NB4 (cell line): ENCODE measurements at regions not wholly inside any gene's neighbourhood (a gene's known extent, or its start where the extent isn't known, plus 50 kb on each side); places are given as distances from the start of the nearest gene placed in this dataset.

Experiments used
- DNase-seq: peaks from one replicate; pipeline ENCODE4 v3.0.0; 2010; ENCODE audit warnings: low read depth
- H3K4me3 ChIP-seq: one replicate; pipeline ENCODE4 v1.5.1; 2011; ENCODE audit warnings: mild to moderate bottlenecking, low read depth, low read length, moderate library complexity
- MYC ChIP-seq: IDR thresholded peaks from 2 replicates; pipeline ENCODE4 v1.6.1; 2011; ENCODE audit warnings: low read depth, low read length
- POLR2A ChIP-seq: IDR thresholded peaks from 2 replicates; pipeline ENCODE4 v1.6.1; 2011; ENCODE audit warnings: mild to moderate bottlenecking; ENCODE audit not compliant: insufficient read length; ENCODE audit errors: extremely low read depth
- TF ChIP-seq, protein P1 (sequence below): IDR thresholded peaks from 2 replicates; pipeline ENCODE4 v1.6.1; 2011; ENCODE audit warnings: low read depth, low read length
- TF ChIP-seq, protein P2 (sequence below): IDR thresholded peaks from one replicate; pipeline ENCODE4 v1.5.1; 2012; ENCODE audit warnings: low read depth, low read length

DNA sequence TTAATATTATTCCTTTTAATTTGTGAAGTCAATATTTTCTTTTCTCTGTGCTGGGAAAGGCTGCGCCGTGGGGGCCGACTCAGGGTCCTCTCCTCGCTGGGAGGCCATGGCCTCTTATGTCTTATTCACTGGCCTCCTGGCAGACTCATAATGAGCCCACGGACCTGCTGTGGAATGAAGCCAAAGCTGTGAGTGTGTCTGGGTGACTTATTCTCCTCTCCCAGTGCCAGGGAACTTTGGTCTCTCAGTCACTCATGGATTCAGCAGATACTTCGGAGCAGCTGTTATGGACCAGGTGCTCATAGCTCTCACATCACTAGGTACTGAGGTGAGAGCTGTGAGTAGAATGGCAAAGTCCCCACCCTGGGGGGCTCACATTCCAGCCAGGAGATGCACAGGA is 297.6 kb downstream of the CDH26 start:
- TF ChIP-seq POLR2A: no peak
- TF ChIP-seq, protein P1, sequence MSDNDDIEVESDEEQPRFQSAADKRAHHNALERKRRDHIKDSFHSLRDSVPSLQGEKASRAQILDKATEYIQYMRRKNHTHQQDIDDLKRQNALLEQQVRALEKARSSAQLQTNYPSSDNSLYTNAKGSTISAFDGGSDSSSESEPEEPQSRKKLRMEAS: no peak
- TF ChIP-seq, protein P2, sequence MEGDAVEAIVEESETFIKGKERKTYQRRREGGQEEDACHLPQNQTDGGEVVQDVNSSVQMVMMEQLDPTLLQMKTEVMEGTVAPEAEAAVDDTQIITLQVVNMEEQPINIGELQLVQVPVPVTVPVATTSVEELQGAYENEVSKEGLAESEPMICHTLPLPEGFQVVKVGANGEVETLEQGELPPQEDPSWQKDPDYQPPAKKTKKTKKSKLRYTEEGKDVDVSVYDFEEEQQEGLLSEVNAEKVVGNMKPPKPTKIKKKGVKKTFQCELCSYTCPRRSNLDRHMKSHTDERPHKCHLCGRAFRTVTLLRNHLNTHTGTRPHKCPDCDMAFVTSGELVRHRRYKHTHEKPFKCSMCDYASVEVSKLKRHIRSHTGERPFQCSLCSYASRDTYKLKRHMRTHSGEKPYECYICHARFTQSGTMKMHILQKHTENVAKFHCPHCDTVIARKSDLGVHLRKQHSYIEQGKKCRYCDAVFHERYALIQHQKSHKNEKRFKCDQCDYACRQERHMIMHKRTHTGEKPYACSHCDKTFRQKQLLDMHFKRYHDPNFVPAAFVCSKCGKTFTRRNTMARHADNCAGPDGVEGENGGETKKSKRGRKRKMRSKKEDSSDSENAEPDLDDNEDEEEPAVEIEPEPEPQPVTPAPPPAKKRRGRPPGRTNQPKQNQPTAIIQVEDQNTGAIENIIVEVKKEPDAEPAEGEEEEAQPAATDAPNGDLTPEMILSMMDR: no peak
- TF ChIP-seq MYC: no peak
- H3K4me3 ChIP-seq: no peak overlapping the region
- no peak for DNase-seq

DNA sequence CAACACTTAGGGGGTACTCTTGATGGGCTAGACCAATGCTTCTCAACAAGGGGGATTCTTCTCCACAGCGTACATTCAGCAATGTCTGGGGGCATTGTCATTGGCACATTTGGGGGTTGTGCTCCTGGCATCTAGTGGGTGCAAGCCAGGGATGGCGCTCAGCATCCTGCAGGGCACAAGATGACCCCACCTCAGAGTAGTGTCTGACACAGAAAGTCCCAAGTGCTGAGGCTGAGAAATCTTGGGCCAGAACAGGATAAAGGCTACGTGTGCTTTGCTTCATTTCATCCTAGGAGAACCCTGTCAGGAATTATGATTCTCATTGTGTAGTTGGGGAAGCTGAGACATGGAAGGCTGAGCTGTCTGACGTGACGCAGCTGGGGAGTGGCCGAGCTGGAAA is 298.6 kb downstream of the CDH26 start:
- TF ChIP-seq, protein P1: no peak
- TF ChIP-seq, protein P2: no peak
- no peak for TF ChIP-seq POLR2A
- no peak for TF ChIP-seq MYC
- no peak for DNase-seq
- no peak overlapping the region for H3K4me3 ChIP-seq

DNA sequence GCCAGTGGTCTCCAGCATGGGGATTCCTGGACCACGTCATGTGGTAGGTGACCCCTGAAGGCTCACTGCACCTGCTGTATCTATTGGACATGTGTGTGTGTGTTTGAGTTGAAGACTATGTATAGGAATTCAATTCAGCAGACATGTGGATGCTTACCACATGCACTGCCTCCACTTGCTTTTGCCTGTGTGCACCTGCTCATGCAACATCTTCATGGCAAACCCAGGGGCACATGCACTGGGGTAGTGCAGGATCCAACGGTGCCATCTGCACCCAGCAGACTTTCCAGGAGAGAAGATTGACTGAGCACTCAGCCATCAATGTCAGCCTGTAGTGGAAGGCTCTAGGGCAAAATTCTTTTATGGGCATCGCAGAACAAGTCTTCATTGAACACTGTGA is 299.4 kb downstream of the CDH26 start:
- DNase-seq: no peak
- H3K4me3 ChIP-seq: no peak overlapping the region
- TF ChIP-seq POLR2A (no peak), MYC (no peak)
- TF ChIP-seq, protein P2: no peak
- TF ChIP-seq, protein P1: no peak

DNA sequence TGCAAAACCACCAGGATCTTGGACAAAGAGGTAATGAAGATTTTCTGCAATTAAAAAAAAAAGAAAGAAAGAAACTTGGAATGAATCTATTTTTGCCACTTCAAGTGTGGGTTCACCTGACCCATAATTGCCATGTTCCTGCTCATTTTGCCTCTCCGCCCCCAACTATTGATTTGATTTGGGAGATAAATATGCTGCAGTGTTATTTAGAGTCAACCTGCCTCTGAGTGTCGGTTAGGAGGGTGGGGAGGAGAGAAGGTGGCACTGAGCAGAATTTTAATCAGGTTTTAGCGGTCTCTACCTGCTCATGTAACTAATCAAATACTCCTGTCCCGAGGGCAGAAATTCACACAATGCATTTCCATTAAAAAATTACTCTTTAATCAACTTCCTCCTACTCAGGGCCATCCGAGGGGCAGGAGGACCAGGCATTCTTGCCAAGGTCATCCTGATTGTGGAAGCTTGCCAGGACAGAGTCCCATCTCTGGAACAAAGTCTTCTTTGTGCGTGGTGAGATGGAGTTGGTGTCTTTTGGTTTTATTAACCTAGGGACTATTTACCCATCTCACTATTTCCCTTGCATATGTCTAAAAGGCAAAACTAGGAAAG is 300.1 kb downstream of the CDH26 start:
- no peak overlapping the region for H3K4me3 ChIP-seq
- no peak for DNase-seq
- TF ChIP-seq POLR2A: no peak
- TF ChIP-seq, protein P2: no peak
- no peak for TF ChIP-seq MYC
- TF ChIP-seq, protein P1: no peak

DNA sequence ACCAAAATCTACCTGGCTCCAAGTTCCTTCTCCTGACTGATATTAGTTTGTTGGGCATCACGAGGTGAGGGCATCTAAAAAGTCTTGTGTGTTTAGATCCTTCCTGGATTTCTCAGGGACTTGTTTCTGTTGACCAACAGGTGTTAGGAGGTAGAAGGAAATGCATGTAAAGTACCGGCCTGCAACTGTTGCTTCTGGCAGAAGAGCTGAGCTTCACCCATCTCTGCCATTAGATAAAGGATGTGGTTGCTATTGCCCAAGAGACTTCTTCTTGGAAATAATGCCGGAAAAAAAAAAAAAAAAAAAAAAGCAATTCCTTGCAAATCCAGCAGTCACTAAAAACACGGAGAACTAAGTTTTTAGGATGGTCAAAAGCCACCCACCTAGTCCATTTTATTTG is 303.1 kb downstream of the CDH26 start:
- no peak for TF ChIP-seq MYC
- no peak overlapping the region for H3K4me3 ChIP-seq
- DNase-seq: no peak

DNA sequence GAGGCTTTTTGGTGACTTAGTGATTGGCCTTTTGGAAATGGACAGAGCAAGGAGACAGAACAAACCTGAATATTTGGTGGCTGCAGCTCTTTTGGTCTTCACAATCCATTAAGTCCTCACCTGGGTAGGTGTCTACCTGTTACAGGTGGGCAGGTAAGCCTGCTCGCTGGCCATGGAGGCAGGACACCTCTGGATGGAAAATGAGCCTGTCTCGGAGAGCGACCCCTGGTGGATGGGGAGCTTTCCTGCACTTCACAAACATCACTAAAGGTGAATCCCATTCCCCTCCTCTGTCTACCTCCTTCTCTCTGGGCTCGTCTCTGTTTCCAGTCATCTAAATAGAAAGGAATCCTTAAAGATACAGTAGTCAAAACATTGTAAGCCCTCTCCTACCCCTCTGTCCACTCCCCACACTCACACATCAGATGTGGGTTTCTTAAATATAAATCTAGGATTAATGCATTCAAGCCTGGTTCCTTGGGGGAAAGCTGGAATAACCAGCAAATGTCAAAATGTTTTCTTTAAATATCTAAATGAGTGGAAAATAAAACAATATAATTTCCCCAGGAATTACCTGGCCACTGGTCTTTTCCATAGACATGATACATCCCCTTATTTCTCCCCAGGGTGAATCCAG is 304.9 kb downstream of the CDH26 start:
- TF ChIP-seq POLR2A (no peak), MYC (no peak)
- TF ChIP-seq, protein P1: 0 out of 2 replicates have a peak, but pooled peaks have one; percentile 8
- TF ChIP-seq, protein P2: peak; percentile 97
- DNase-seq: peak; percentile 58
- H3K4me3 ChIP-seq: no peak overlapping the region
